ENCODE measurements at regions not wholly inside any gene's neighbourhood (a gene's known extent, or its start where the extent isn't known, plus 50 kb on each side); places are given as distances from the start of the nearest gene placed in this dataset.

- no peak for TF ChIP-seq POLR2AphosphoS5 (IDR thresholded peaks at IDR 0.05; ENCODE audit: borderline replicate concordance, low read depth, low read length)
- TF ChIP-seq EZH2 (IDR thresholded peaks at IDR 0.05) = no peak
Observed at GRCh38 chr22:48546653-48547424, 1280.8 kb downstream of the BRD1 start.
